ENCODE measurements at regions not wholly inside any gene's neighbourhood (a gene's known extent, or its start where the extent isn't known, plus 50 kb on each side); places are given as distances from the start of the nearest gene placed in this dataset.

DNA sequence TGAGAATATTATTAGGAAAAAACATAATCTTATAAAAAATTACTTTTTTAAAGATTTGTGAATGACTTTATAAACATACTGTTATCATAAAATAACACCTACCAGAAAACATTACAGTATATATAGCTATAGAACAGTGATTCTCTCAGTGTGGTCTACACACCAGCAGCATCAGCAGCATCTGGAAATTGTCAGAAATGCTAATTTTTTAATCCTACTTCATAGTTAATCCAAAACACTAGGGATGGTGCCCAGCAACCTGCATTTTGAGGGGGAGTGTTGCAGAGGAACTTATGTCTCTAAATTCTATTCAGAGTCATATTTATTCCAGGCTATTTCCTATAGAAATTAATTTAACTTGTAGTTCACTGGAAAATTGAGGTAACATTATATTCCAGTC lies 1107.8 kb downstream of the IGSF11 start:
- H2BK5ac ChIP-seq (ENCODE audit: low read length), result no peak overlapping the region
- no peak overlapping the region for H3K4me2 ChIP-seq (ENCODE audit: low read length)
- no peak overlapping the region for H3K9ac ChIP-seq (ENCODE audit: low read length)

DNA sequence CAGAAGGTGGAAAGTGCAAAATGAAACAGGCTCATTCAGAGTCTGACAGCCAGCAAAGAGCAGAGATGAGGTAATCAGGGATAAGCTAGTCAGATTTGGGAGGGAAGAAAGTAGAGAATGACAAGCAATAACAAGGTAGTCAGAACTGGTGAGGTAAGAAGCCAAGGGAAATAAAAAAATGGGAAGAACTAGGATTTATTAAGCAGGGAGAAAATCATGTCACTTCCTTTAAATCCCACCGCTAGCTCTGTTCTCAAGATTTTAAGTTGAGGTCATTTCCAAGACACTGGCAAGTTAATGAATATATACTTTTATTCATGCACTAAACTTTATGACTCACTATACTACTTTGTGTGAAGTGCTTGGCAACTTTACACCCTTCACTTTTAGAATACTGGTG lies 1106.8 kb downstream of the IGSF11 start:
- no peaks in the 10 kb centered on the region for H3K27me3 ChIP-seq (ENCODE audit: insufficient read depth, low read length, poor library complexity)
- DNase-seq, result no peak
- no peak overlapping the region for H2BK120ac ChIP-seq (ENCODE audit: low read depth, low read length)
- no peak overlapping the region for H4K8ac ChIP-seq (ENCODE audit: low read depth, low read length)
- H3K4me2 ChIP-seq (ENCODE audit: low read length), result no peak overlapping the region
- no peaks in the 10 kb centered on the region for H3K36me3 ChIP-seq (ENCODE audit: control insufficient read depth, insufficient read depth, low read length)
- H3K4me3 ChIP-seq (ENCODE audit: low read length), result no peak overlapping the region
- H2BK5ac ChIP-seq (ENCODE audit: low read length), result no peak overlapping the region
- H3K18ac ChIP-seq (ENCODE audit: low read length), result no peak overlapping the region
- H2BK15ac ChIP-seq (replicated peaks; ENCODE audit: low read depth), result no peak overlapping the region
- H2AK5ac ChIP-seq (ENCODE audit: low read length), result no peak overlapping the region
- no peaks in the 10 kb centered on the region for H3K79me2 ChIP-seq (ENCODE audit: control insufficient read depth, insufficient read depth, low read length)
- no peak overlapping the region for H3K9ac ChIP-seq (ENCODE audit: low read length)
- no peaks in the 10 kb centered on the region for H3K4me1 ChIP-seq (ENCODE audit: control insufficient read depth, low read depth, low read length)
- no peak overlapping the region for H3K27ac ChIP-seq (ENCODE audit: low read depth, low read length)
- no CpG with 5 or more reads among the region's 1 CpG for WGBS (ENCODE audit: extremely low coverage, insufficient coverage, low lambda C conversion rate)
- no peak overlapping the region for H4K5ac ChIP-seq (ENCODE audit: low read length)
- H3K56ac ChIP-seq (ENCODE audit: low read length), result no peak overlapping the region
- H3K23ac ChIP-seq (ENCODE audit: low read length), result no peak overlapping the region
- H3K79me1 ChIP-seq (ENCODE audit: low read length), result no peaks in the 10 kb centered on the region
- H3K4ac ChIP-seq (ENCODE audit: low read depth, low read length), result no peak overlapping the region

More for the DNA sequence above, 1107.8 kb downstream of the IGSF11 start:
- DNase-seq, result no peak
- Histone ChIP-seq H4K8ac (ENCODE audit: low read depth, low read length) (no peak overlapping the region), H4K5ac (ENCODE audit: low read length) (no peak overlapping the region), H3K4me1 (ENCODE audit: control insufficient read depth, low read depth, low read length) (no peaks in the 10 kb centered on the region), H2BK15ac (replicated peaks; ENCODE audit: low read depth) (no peak overlapping the region), H3K27ac (ENCODE audit: low read depth, low read length) (no peak overlapping the region), H2AK5ac (ENCODE audit: low read length) (no peak overlapping the region), H2BK120ac (ENCODE audit: low read depth, low read length) (no peak overlapping the region), H3K79me1 (ENCODE audit: low read length) (no peaks in the 10 kb centered on the region), H3K18ac (ENCODE audit: low read length) (no peak overlapping the region), H3K27me3 (ENCODE audit: insufficient read depth, low read length, poor library complexity) (no peaks in the 10 kb centered on the region), H3K79me2 (ENCODE audit: control insufficient read depth, insufficient read depth, low read length) (no peaks in the 10 kb centered on the region), H3K23ac (ENCODE audit: low read length) (no peak overlapping the region), H3K36me3 (ENCODE audit: control insufficient read depth, insufficient read depth, low read length) (no peaks in the 10 kb centered on the region), H3K56ac (ENCODE audit: low read length) (no peak overlapping the region), H3K4me3 (ENCODE audit: low read length) (no peak overlapping the region), H3K4ac (ENCODE audit: low read depth, low read length) (no peak overlapping the region)

DNA sequence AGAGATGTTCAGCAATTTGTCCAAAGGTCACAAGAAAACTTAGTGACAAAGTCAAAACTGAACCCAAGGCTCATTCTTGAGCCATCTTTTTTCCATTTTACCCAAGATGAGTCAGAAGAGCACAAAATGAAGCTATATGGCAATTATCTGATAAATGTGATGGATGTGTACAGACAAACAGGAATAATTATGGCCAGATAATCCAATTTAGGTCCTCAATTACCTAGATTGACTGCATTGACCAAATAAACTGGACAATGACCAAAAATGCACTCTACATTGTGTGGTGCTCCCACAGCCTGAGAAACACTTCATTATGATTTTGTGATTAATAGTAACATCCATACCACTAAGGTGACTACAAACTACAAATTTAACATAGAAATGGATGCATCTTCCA lies 1105.8 kb downstream of the IGSF11 start:
- H3K27me3 ChIP-seq (ENCODE audit: insufficient read depth, low read length, poor library complexity), result no peaks in the 10 kb centered on the region

DNA sequence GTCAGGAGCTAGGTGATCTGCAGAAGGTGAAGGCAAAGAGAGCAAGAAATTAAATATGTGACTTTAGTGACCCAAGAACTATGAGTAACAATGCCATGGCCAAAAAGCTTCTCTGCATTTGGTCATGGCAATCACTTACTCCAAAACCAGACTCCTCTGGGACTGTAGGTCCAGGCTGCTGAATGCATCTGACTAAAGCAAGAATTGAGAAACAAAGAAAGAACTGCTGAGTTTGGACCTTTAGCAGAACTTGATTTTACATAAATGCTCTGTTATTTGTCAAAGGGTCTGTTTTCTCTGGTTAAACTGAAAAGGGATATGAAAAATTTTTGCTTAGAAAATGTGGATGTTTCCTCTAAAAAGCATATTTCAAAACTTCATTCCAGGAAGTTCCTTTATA lies 1102.2 kb downstream of the IGSF11 start:
- Histone ChIP-seq H4K5ac (ENCODE audit: low read length) (no peak overlapping the region), H3K9ac (ENCODE audit: low read length) (no peak overlapping the region), H3K4me2 (ENCODE audit: low read length) (no peak overlapping the region), H4K8ac (ENCODE audit: low read depth, low read length) (no peak overlapping the region), H3K79me2 (ENCODE audit: control insufficient read depth, insufficient read depth, low read length) (no peaks in the 10 kb centered on the region), H3K36me3 (ENCODE audit: control insufficient read depth, insufficient read depth, low read length) (no peaks in the 10 kb centered on the region), H3K79me1 (ENCODE audit: low read length) (no peaks in the 10 kb centered on the region), H3K4ac (ENCODE audit: low read depth, low read length) (no peak overlapping the region), H2AK5ac (ENCODE audit: low read length) (no peak overlapping the region), H3K56ac (ENCODE audit: low read length) (no peak overlapping the region), H2BK5ac (ENCODE audit: low read length) (no peak overlapping the region), H2BK120ac (ENCODE audit: low read depth, low read length) (no peak overlapping the region), H3K4me1 (ENCODE audit: control insufficient read depth, low read depth, low read length) (no peaks in the 10 kb centered on the region), H3K4me3 (ENCODE audit: low read length) (no peak overlapping the region), H2BK15ac (replicated peaks; ENCODE audit: low read depth) (no peak overlapping the region), H3K27me3 (ENCODE audit: insufficient read depth, low read length, poor library complexity) (no peaks in the 10 kb centered on the region), H3K27ac (ENCODE audit: low read depth, low read length) (no peak overlapping the region), H3K23ac (ENCODE audit: low read length) (no peak overlapping the region), H3K18ac (ENCODE audit: low read length) (no peak overlapping the region)
- no peak for DNase-seq

More for the DNA sequence above, 1105.8 kb downstream of the IGSF11 start:
- Histone ChIP-seq H4K8ac (ENCODE audit: low read depth, low read length) (no peak overlapping the region), H3K4me3 (ENCODE audit: low read length) (no peak overlapping the region), H3K27ac (ENCODE audit: low read depth, low read length) (no peak overlapping the region), H3K56ac (ENCODE audit: low read length) (no peak overlapping the region), H2AK5ac (ENCODE audit: low read length) (no peak overlapping the region), H4K5ac (ENCODE audit: low read length) (no peak overlapping the region), H3K4me2 (ENCODE audit: low read length) (no peak overlapping the region), H3K4me1 (ENCODE audit: control insufficient read depth, low read depth, low read length) (no peaks in the 10 kb centered on the region), H3K18ac (ENCODE audit: low read length) (no peak overlapping the region), H3K79me2 (ENCODE audit: control insufficient read depth, insufficient read depth, low read length) (no peaks in the 10 kb centered on the region), H3K4ac (ENCODE audit: low read depth, low read length) (no peak overlapping the region), H2BK15ac (replicated peaks; ENCODE audit: low read depth) (no peak overlapping the region), H3K36me3 (ENCODE audit: control insufficient read depth, insufficient read depth, low read length) (no peaks in the 10 kb centered on the region), H3K23ac (ENCODE audit: low read length) (no peak overlapping the region), H3K9ac (ENCODE audit: low read length) (no peak overlapping the region), H2BK120ac (ENCODE audit: low read depth, low read length) (no peak overlapping the region), H2BK5ac (ENCODE audit: low read length) (no peak overlapping the region), H3K79me1 (ENCODE audit: low read length) (no peaks in the 10 kb centered on the region)
- DNase-seq, result no peak

DNA sequence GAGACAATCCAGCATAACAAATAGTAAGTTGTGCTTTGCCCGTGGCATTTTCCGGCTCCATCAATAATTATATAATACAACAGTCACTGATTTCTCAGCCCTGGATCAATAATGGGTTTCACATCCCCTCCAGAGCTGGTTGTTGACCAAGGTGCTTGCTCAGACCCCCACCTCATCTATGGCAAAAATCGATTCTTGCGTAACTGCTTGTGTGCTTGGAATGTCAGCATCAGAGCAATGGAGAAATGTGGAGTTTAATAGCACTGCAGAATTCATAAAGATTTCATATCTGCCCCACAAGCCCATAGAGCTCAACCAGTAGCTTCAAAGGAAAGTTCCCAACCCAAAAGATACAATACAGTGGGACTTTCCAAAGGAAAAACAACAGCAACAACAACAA lies 1098.5 kb downstream of the IGSF11 start:
- Histone ChIP-seq H3K23ac (ENCODE audit: low read length) (no peak overlapping the region), H3K36me3 (ENCODE audit: control insufficient read depth, insufficient read depth, low read length) (no peaks in the 10 kb centered on the region), H3K27ac (ENCODE audit: low read depth, low read length) (no peak overlapping the region), H4K5ac (ENCODE audit: low read length) (no peak overlapping the region), H3K18ac (ENCODE audit: low read length) (no peak overlapping the region), H3K79me2 (ENCODE audit: control insufficient read depth, insufficient read depth, low read length) (no peaks in the 10 kb centered on the region), H4K8ac (ENCODE audit: low read depth, low read length) (no peak overlapping the region), H3K4ac (ENCODE audit: low read depth, low read length) (no peak overlapping the region), H3K79me1 (ENCODE audit: low read length) (no peaks in the 10 kb centered on the region), H2BK120ac (ENCODE audit: low read depth, low read length) (no peak overlapping the region), H2BK15ac (replicated peaks; ENCODE audit: low read depth) (no peak overlapping the region), H3K27me3 (ENCODE audit: insufficient read depth, low read length, poor library complexity) (no peaks in the 10 kb centered on the region), H3K4me1 (ENCODE audit: control insufficient read depth, low read depth, low read length) (no peaks in the 10 kb centered on the region), H2BK5ac (ENCODE audit: low read length) (no peak overlapping the region), H3K56ac (ENCODE audit: low read length) (no peak overlapping the region), H3K4me2 (ENCODE audit: low read length) (no peak overlapping the region), H2AK5ac (ENCODE audit: low read length) (no peak overlapping the region), H3K9ac (ENCODE audit: low read length) (no peak overlapping the region), H3K4me3 (ENCODE audit: low read length) (no peak overlapping the region)
- no peak for DNase-seq
- no CpG with 5 or more reads among the region's 4 CpGs for WGBS (ENCODE audit: extremely low coverage, insufficient coverage, low lambda C conversion rate)

DNA sequence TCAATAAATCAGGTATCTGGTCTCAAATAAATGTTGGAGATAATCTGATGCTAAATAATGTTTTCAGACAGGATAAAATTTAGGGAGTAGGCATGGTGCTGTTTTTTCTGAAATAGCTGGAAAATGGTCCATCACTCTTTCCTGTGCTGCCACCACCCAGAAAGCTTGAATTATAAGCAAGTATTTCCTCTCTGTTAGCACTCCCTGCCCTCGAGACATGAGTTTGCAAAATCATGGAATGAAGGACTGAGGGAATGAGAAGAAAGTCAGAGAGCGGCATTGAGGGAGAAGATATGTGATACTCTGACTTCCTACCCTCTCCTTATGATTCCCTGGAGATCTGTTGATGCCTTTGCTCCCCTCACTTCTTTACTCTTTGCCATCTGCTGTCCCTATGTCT lies 1095.7 kb downstream of the IGSF11 start:
- Histone ChIP-seq H2BK120ac (ENCODE audit: low read depth, low read length) (no peak overlapping the region), H3K27ac (ENCODE audit: low read depth, low read length) (no peak overlapping the region), H2AK5ac (ENCODE audit: low read length) (no peak overlapping the region), H2BK15ac (replicated peaks; ENCODE audit: low read depth) (no peak overlapping the region), H3K4me3 (ENCODE audit: low read length) (no peak overlapping the region), H3K56ac (ENCODE audit: low read length) (no peak overlapping the region), H3K79me2 (ENCODE audit: control insufficient read depth, insufficient read depth, low read length) (no peaks in the 10 kb centered on the region), H3K9ac (ENCODE audit: low read length) (no peak overlapping the region), H2BK5ac (ENCODE audit: low read length) (no peak overlapping the region), H3K4ac (ENCODE audit: low read depth, low read length) (no peak overlapping the region), H3K18ac (ENCODE audit: low read length) (no peak overlapping the region), H3K4me2 (ENCODE audit: low read length) (no peak overlapping the region), H3K4me1 (ENCODE audit: control insufficient read depth, low read depth, low read length) (no peaks in the 10 kb centered on the region), H3K36me3 (ENCODE audit: control insufficient read depth, insufficient read depth, low read length) (no peaks in the 10 kb centered on the region), H4K8ac (ENCODE audit: low read depth, low read length) (no peak overlapping the region), H3K27me3 (ENCODE audit: insufficient read depth, low read length, poor library complexity) (no peaks in the 10 kb centered on the region), H3K23ac (ENCODE audit: low read length) (no peak overlapping the region), H4K5ac (ENCODE audit: low read length) (no peak overlapping the region), H3K79me1 (ENCODE audit: low read length) (no peaks in the 10 kb centered on the region)
- no peak for DNase-seq
- no CpG with 5 or more reads among the region's 2 CpGs for WGBS (ENCODE audit: extremely low coverage, insufficient coverage, low lambda C conversion rate)

Data from mesendoderm (in vitro differentiated cells).